GM12878 (cell line): ENCODE measurements at regions not wholly inside any gene's neighbourhood (a gene's known extent, or its start where the extent isn't known, plus 50 kb on each side); places are given as distances from the start of the nearest gene placed in this dataset.

Experiments used
- ATAC-seq: fragments of 200-7000 bp; cut with Tn5 transposase; 3 replicates; pipeline ENCODE4 v1.9.1; 2020; ENCODE audit warnings: mild to moderate bottlenecking, moderate library complexity
- BruUV-seq: library from RNA; stranded (reverse); fragments of 400-500 nt; replicated peaks from 2 replicates; lab custom pipeline; 2021; lab: Mats Ljungman, UMichigan
- CTCF ChIA-PET: fragments of 300-600 bp; sonication (Branson Sonifier 250); formaldehyde crosslinking; extraction: SDS; loops from one replicate; lab custom pipeline; 2021; ENCODE audit warnings: inconsistent platforms; lab: Yijun Ruan, JAX
- POLR2A ChIA-PET: fragments of 350-600 bp; formaldehyde crosslinking; extraction: SDS; loops from one replicate; lab custom pipeline; 2021; ENCODE audit warnings: inconsistent platforms; lab: Charles Lee
- RAD21 ChIA-PET: fragments of 300-600 bp; sonication (Branson Sonifier 250); formaldehyde crosslinking; loops from one replicate; lab custom pipeline; 2023; ENCODE audit warnings: antibody characterized with exemption; ENCODE audit not compliant: unreplicated experiment; lab: Charles Lee
- SMC1A ChIA-PET: fragments of 300-600 bp; sonication (Branson Sonifier 250); formaldehyde crosslinking; loops from one replicate; lab custom pipeline; 2023; ENCODE audit not compliant: unreplicated experiment, uncharacterized antibody; lab: Charles Lee
- DNase-seq: peaks from one replicate; pipeline ENCODE4 v3.0.0-alpha.2; 2011; ENCODE audit warnings: low read depth, low spot score
- FAIRE-seq: peaks from 3 replicates; lab custom pipeline; 2011; peaks lifted over from hg19 to GRCh38; lab: Jason Lieb, UNC
- H2AFZ ChIP-seq: 2 replicates; pipeline ENCODE4 v1.6.0; 2011; ENCODE audit warnings: low read depth, low read length, control low read depth; ENCODE audit not compliant: control insufficient read depth
- H3K27ac ChIP-seq: 2 replicates; pipeline ENCODE4 v1.5.1; 2011; ENCODE audit warnings: control low read depth; ENCODE audit not compliant: control insufficient read depth, insufficient read depth
- H3K27me3 ChIP-seq, 2 experiments: replicated peaks in 1 of 2; 2 replicates each; pipeline versions ENCODE4 v1.6.0 to v1.6.1; 2011; ENCODE audit warnings: low read length in 1 of 2; ENCODE audit not compliant: control insufficient read depth in 2 of 2, insufficient read depth in 2 of 2
- H3K36me3 ChIP-seq, 2 experiments: 2 replicates each; pipeline ENCODE4 v1.5.1; 2011; ENCODE audit warnings: low read length in 1 of 2; ENCODE audit not compliant: control insufficient read depth in 2 of 2, insufficient read depth in 2 of 2
- H3K4me1 ChIP-seq: 2 replicates; pipeline ENCODE4 v1.6.1; 2011; ENCODE audit warnings: mild to moderate bottlenecking, low read length, moderate library complexity, mixed read lengths; ENCODE audit not compliant: control insufficient read depth, insufficient read depth
- H3K4me2 ChIP-seq: 2 replicates; pipeline ENCODE4 v1.6.0; 2011; ENCODE audit warnings: control low read depth; ENCODE audit not compliant: control insufficient read depth, insufficient read depth
- H3K4me3 ChIP-seq: fragments of 200-600 bp; sonication (generic); 2 replicates; pipeline ENCODE4 v1.5.1; 2016
- H3K79me2 ChIP-seq: 2 replicates; pipeline ENCODE4 v1.6.0; 2011; ENCODE audit warnings: low read length; ENCODE audit not compliant: control insufficient read depth, insufficient read depth
- H3K9ac ChIP-seq: 2 replicates; pipeline ENCODE4 v1.8.0; 2011; ENCODE audit warnings: low read length, control low read depth, mixed read lengths; ENCODE audit not compliant: control insufficient read depth, insufficient read depth
- H3K9me3 ChIP-seq: replicated peaks from 3 replicates; pipeline ENCODE4 v1.5.1; 2011; ENCODE audit warnings: mild to moderate bottlenecking, low read length; ENCODE audit not compliant: control insufficient read depth, insufficient read depth
- H4K20me1 ChIP-seq: 2 replicates; pipeline ENCODE4 v1.6.0; 2011; ENCODE audit not compliant: control insufficient read depth, insufficient read depth
- BHLHE40 ChIP-seq, 2 experiments: fragments of 450-650 bp in 1 of 2; IDR thresholded peaks; 2 replicates each; pipeline ENCODE4 v1.6.1; 2011 to 2017; ENCODE audit warnings: low read depth in 2 of 2, borderline replicate concordance in 1 of 2, improper control_type of control experiment in 1 of 2, low read length in 1 of 2, mild to moderate bottlenecking in 1 of 2
- BMI1 ChIP-seq: fragments of 450-650 bp; IDR thresholded peaks from 2 replicates; pipeline ENCODE4 v1.6.1; 2016; ENCODE audit warnings: mild to moderate bottlenecking, moderate library complexity, borderline replicate concordance
- CHD1 ChIP-seq: IDR thresholded peaks from 2 replicates; pipeline ENCODE4 v1.6.1; 2012; ENCODE audit warnings: low read depth, low read length, improper control_type of control experiment
- CHD2 ChIP-seq: IDR thresholded peaks from 2 replicates; pipeline ENCODE4 v1.6.1; 2011; ENCODE audit warnings: low read depth, low read length, improper control_type of control experiment, borderline replicate concordance
- EED ChIP-seq: sonication (generic); IDR thresholded peaks from 2 replicates; pipeline ENCODE4 v1.6.1; 2016; ENCODE audit warnings: antibody characterized with exemption, low read depth
- EGR1 ChIP-seq, 2 experiments: IDR thresholded peaks; 1 replicate in 1 of 2; 2 replicates in 1 of 2; pipeline ENCODE4 v1.6.1; 2011 to 2012; ENCODE audit warnings: low read depth in 2 of 2, low read length in 2 of 2, borderline replicate concordance in 1 of 2, mild to moderate bottlenecking in 1 of 2, moderate library complexity in 1 of 2
- FOXM1 ChIP-seq: IDR thresholded peaks from 2 replicates; pipeline ENCODE4 v1.6.1; 2012; ENCODE audit warnings: low read depth, mild to moderate bottlenecking, inconsistent platforms, low read length, moderate library complexity
- GATAD2B ChIP-seq: fragments of 450-650 bp; conservative IDR thresholded peaks from 2 replicates; pipeline ENCODE4 v1.6.1; 2017; ENCODE audit warnings: low read depth, mild to moderate bottlenecking, moderate library complexity
- HCFC1 ChIP-seq: fragments of 150-350 bp; IDR thresholded peaks from 2 replicates; pipeline ENCODE4 v1.6.1; 2014; ENCODE audit warnings: low read length
- MEF2A ChIP-seq: IDR thresholded peaks from 2 replicates; pipeline ENCODE4 v1.6.1; 2011; ENCODE audit warnings: low read depth, mild to moderate bottlenecking, low read length, moderate library complexity; ENCODE audit not compliant: insufficient read depth
- NRF1 ChIP-seq: conservative IDR thresholded peaks from 2 replicates; pipeline ENCODE4 v1.6.1; 2011; ENCODE audit warnings: mild to moderate bottlenecking, low read depth, low read length, improper control_type of control experiment
- RUNX3 ChIP-seq: IDR thresholded peaks from 2 replicates; pipeline ENCODE4 v1.6.1; 2012; ENCODE audit warnings: low read length, inconsistent platforms
- SPI1 ChIP-seq: IDR thresholded peaks from 2 replicates; pipeline ENCODE4 v1.6.1; 2011; ENCODE audit warnings: low read depth, mild to moderate bottlenecking, low read length, moderate library complexity, borderline replicate concordance; ENCODE audit not compliant: insufficient read depth
- SREBF1 ChIP-seq: IDR thresholded peaks from 2 replicates; pipeline ENCODE4 v1.6.1; 2012; ENCODE audit warnings: mild to moderate bottlenecking, low read length
- SRF ChIP-seq, 2 experiments: IDR thresholded peaks; 2 replicates each; pipeline ENCODE4 v1.6.1; 2011; ENCODE audit warnings: low read depth in 2 of 2, low read length in 2 of 2, mild to moderate bottlenecking in 1 of 2, moderate library complexity in 1 of 2
- WGBS: methylation state at CpG from one replicate; pipeline ENCODE4 v1.1.6; 2016; ENCODE audit warnings: low lambda C conversion rate; ENCODE audit not compliant: insufficient replicate concordance, insufficient coverage; ENCODE audit errors: missing lambda C conversion rate; 5-methylcytosine and 5-hydroxymethylcytosine counted together
- in situ Hi-C: fragments of 300-500 bp; cut with MboI; formaldehyde crosslinking; loops from 9 replicates; pipeline ENCODE4 v1.14.3; 2018; ENCODE audit warnings: mixed read lengths
- intact Hi-C: fragments of 100-400 bp; cut with micrococcal nuclease; formaldehyde crosslinking; loops from one replicate; pipeline ENCODE4 v1.14.2; 2022; ENCODE audit not compliant: unreplicated experiment
- TF ChIP-seq, protein P1 (sequence below): fragments of 150-350 bp; IDR thresholded peaks from 2 replicates; pipeline ENCODE4 v1.6.1; 2014; ENCODE audit warnings: mild to moderate bottlenecking, low read depth, low read length
- TF ChIP-seq, protein P2 (sequence below), 3 experiments: IDR thresholded peaks in 2 of 3; conservative IDR thresholded peaks in 1 of 3; 2 replicates each; pipeline ENCODE4 v1.5.1; 2011; ENCODE audit warnings: low read depth in 3 of 3, low read length in 3 of 3, mild to moderate bottlenecking in 3 of 3, control low read depth in 2 of 3, moderate library complexity in 2 of 3, inconsistent platforms in 1 of 3, mixed read lengths in 1 of 3; ENCODE audit not compliant: control insufficient read depth in 2 of 3, insufficient read depth in 1 of 3; ENCODE audit errors: extremely low read depth in 1 of 3
- TF ChIP-seq, protein P3 (sequence below): fragments of 450-650 bp; conservative IDR thresholded peaks from 2 replicates; pipeline ENCODE4 v1.6.1; 2017; ENCODE audit warnings: mild to moderate bottlenecking, moderate library complexity

DNA sequence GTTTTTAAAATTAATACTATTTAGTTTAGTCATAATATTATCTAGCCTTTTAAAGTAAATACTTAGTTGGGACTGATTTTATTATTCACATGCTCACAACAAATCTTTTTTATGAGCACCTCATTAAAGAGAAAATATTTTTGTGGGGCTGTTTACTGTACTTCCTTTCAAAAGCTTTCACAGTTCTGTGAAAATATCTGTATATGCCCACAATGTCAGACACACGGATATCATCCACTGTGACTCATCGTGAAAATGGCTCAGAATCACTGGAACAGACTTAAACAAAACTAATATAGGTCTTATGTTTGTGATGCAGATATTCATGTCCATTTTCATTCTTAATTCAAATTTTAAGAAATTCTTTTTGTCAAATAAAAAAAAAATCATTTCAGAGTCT is 305.2 kb downstream of the RAB38 start (continued):
- TF ChIP-seq SPI1 = no peak
- TF ChIP-seq FOXM1 = no peak
- no peak for TF ChIP-seq MEF2A
- no peak for TF ChIP-seq EED
- TF ChIP-seq, protein P1, sequence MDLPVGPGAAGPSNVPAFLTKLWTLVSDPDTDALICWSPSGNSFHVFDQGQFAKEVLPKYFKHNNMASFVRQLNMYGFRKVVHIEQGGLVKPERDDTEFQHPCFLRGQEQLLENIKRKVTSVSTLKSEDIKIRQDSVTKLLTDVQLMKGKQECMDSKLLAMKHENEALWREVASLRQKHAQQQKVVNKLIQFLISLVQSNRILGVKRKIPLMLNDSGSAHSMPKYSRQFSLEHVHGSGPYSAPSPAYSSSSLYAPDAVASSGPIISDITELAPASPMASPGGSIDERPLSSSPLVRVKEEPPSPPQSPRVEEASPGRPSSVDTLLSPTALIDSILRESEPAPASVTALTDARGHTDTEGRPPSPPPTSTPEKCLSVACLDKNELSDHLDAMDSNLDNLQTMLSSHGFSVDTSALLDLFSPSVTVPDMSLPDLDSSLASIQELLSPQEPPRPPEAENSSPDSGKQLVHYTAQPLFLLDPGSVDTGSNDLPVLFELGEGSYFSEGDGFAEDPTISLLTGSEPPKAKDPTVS = no peak
- TF ChIP-seq GATAD2B = no peak
- no peak for TF ChIP-seq EGR1 (IDR thresholded peaks at IDR 0.05; ENCODE audit: borderline replicate concordance in 1 of 2, low read depth in 2 of 2, low read length in 2 of 2)
- TF ChIP-seq, all 136 proteins: peak for 0

DNA sequence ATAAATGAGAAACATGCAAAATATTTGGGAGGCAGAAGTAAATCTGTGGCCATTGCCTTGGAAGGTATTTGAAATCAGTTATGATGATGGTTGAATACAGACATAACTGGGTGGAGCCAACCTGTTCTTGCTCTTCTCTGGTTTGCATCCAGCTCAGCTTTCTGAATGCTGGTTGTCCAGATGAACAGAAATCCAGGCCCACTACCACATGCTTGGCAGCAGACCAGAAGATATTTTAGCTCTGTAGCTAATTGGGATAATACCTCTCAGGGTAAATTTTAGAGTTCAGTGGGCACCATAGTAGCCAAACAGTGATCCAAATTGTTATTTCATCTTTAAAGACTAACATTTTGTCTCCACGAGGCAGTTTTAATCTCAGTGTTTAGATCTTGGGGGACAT is 308.3 kb downstream of the RAB38 start:
- Histone ChIP-seq H3K27me3 (no peaks in the 10 kb centered on the region; a peak in 1 of 4 replicates), H3K4me1 (no peaks in the 10 kb centered on the region), H2AFZ (no peak overlapping the region), H3K9me3 (no peaks in the 10 kb centered on the region), H4K20me1 (no peaks in the 10 kb centered on the region), H3K4me3 (no peak overlapping the region), H3K27ac (no peak overlapping the region), H3K4me2 (no peak overlapping the region), H3K79me2 (no peaks in the 10 kb centered on the region), H3K9ac (no peak overlapping the region), H3K36me3 (no peaks in the 10 kb centered on the region)
- DNase-seq = no peak
- in situ Hi-C loops = no loop called here
- ChIA-PET SMC1A (interaction anchor here (1.7 kb wide), 1 partner anchor 28 kb away, joined by 3 read pairs; no protein-coding TSS in a partner anchor), RAD21 (no interaction called here), CTCF (no interaction called here), POLR2A (no interaction called here)
- no peak for FAIRE-seq
- ATAC-seq = no peak
- intact Hi-C loops = no loop called here
- 0% methylated on average over 1 of the region's 1 CpG for WGBS
- BruUV-seq = no TSS peak
- TF ChIP-seq, protein P2, sequence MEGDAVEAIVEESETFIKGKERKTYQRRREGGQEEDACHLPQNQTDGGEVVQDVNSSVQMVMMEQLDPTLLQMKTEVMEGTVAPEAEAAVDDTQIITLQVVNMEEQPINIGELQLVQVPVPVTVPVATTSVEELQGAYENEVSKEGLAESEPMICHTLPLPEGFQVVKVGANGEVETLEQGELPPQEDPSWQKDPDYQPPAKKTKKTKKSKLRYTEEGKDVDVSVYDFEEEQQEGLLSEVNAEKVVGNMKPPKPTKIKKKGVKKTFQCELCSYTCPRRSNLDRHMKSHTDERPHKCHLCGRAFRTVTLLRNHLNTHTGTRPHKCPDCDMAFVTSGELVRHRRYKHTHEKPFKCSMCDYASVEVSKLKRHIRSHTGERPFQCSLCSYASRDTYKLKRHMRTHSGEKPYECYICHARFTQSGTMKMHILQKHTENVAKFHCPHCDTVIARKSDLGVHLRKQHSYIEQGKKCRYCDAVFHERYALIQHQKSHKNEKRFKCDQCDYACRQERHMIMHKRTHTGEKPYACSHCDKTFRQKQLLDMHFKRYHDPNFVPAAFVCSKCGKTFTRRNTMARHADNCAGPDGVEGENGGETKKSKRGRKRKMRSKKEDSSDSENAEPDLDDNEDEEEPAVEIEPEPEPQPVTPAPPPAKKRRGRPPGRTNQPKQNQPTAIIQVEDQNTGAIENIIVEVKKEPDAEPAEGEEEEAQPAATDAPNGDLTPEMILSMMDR (IDR thresholded peaks at IDR 0.05 in 2 of 3, conservative IDR thresholded peaks at IDR 0.05 in 1 of 3; ENCODE audit: control insufficient read depth in 2 of 3, extremely low read depth in 1 of 3, insufficient read depth in 1 of 3, low read depth in 3 of 3, low read length in 3 of 3) = no peak
- TF ChIP-seq BHLHE40 (IDR thresholded peaks at IDR 0.05; ENCODE audit: borderline replicate concordance in 1 of 2, low read depth in 2 of 2, low read length in 1 of 2) (no peak), CHD2 (no peak), BMI1 (no peak), HCFC1 (no peak), CHD1 (no peak), NRF1 (no peak), RUNX3 (no peak), SREBF1 (no peak), SRF (IDR thresholded peaks at IDR 0.05; ENCODE audit: low read depth in 2 of 2, low read length in 2 of 2) (no peak)
- TF ChIP-seq, protein P3, sequence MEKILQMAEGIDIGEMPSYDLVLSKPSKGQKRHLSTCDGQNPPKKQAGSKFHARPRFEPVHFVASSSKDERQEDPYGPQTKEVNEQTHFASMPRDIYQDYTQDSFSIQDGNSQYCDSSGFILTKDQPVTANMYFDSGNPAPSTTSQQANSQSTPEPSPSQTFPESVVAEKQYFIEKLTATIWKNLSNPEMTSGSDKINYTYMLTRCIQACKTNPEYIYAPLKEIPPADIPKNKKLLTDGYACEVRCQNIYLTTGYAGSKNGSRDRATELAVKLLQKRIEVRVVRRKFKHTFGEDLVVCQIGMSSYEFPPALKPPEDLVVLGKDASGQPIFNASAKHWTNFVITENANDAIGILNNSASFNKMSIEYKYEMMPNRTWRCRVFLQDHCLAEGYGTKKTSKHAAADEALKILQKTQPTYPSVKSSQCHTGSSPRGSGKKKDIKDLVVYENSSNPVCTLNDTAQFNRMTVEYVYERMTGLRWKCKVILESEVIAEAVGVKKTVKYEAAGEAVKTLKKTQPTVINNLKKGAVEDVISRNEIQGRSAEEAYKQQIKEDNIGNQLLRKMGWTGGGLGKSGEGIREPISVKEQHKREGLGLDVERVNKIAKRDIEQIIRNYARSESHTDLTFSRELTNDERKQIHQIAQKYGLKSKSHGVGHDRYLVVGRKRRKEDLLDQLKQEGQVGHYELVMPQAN = no peak
